ENCODE measurements at regions not wholly inside any gene's neighbourhood (a gene's known extent, or its start where the extent isn't known, plus 50 kb on each side); places are given as distances from the start of the nearest gene placed in this dataset.

DNA sequence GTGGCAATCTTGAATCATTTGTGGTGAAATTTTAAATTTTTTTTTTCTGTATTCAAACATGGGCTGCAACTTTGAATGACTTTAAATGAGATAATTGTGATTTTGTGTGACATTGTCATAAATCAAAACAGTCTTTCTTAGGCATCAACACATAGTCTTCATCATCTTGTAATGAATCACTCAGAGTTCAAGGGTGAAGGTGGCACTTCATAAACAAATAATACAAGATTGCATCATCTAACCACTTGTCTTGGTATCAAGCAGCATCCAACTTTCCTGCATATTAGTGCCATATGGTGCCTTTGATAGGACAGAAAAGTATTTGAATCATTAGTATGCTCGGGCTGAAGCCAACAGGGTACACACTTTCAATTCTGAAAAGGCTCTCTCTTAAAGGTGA is 392.4 kb upstream of the GOT2 start:
- TF ChIP-seq, protein P1, sequence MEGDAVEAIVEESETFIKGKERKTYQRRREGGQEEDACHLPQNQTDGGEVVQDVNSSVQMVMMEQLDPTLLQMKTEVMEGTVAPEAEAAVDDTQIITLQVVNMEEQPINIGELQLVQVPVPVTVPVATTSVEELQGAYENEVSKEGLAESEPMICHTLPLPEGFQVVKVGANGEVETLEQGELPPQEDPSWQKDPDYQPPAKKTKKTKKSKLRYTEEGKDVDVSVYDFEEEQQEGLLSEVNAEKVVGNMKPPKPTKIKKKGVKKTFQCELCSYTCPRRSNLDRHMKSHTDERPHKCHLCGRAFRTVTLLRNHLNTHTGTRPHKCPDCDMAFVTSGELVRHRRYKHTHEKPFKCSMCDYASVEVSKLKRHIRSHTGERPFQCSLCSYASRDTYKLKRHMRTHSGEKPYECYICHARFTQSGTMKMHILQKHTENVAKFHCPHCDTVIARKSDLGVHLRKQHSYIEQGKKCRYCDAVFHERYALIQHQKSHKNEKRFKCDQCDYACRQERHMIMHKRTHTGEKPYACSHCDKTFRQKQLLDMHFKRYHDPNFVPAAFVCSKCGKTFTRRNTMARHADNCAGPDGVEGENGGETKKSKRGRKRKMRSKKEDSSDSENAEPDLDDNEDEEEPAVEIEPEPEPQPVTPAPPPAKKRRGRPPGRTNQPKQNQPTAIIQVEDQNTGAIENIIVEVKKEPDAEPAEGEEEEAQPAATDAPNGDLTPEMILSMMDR (conservative IDR thresholded peaks at IDR 0.05): no peak
- no peak for TF ChIP-seq ZFX (IDR thresholded peaks at IDR 0.05)
